Uterus (tissue), 2 donors: ENCODE measurements at regions not wholly inside any gene's neighbourhood (a gene's known extent, or its start where the extent isn't known, plus 50 kb on each side); places are given as distances from the start of the nearest gene placed in this dataset.

Experiments
- POLR2A ChIP-seq, 2 donors: fragments of 450-650 bp; IDR thresholded peaks; one replicate each; pipeline ENCODE4 v1.6.1; 2016; ENCODE audit warnings: antibody characterized with exemption in 2 of 2, mild to moderate bottlenecking in 1 of 2, moderate library complexity in 1 of 2
- TF ChIP-seq, protein P1 (sequence below), 4 experiments: fragments of 200-600 bp in 2 of 4; fragments of 450-650 bp in 2 of 4; sonication (generic) in 2 of 4; IDR thresholded peaks; one replicate each; pipeline ENCODE4 v1.5.1; 2016 to 2019; ENCODE audit warnings: antibody characterized with exemption in 4 of 4, mild to moderate bottlenecking in 2 of 4, moderate library complexity in 1 of 4

- TF ChIP-seq, protein P1, sequence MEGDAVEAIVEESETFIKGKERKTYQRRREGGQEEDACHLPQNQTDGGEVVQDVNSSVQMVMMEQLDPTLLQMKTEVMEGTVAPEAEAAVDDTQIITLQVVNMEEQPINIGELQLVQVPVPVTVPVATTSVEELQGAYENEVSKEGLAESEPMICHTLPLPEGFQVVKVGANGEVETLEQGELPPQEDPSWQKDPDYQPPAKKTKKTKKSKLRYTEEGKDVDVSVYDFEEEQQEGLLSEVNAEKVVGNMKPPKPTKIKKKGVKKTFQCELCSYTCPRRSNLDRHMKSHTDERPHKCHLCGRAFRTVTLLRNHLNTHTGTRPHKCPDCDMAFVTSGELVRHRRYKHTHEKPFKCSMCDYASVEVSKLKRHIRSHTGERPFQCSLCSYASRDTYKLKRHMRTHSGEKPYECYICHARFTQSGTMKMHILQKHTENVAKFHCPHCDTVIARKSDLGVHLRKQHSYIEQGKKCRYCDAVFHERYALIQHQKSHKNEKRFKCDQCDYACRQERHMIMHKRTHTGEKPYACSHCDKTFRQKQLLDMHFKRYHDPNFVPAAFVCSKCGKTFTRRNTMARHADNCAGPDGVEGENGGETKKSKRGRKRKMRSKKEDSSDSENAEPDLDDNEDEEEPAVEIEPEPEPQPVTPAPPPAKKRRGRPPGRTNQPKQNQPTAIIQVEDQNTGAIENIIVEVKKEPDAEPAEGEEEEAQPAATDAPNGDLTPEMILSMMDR (IDR thresholded peaks at IDR 0.05) = no peak
- no peak for TF ChIP-seq POLR2A (IDR thresholded peaks at IDR 0.05)
These were observed 698.0 kb upstream of the WWC1 start for GRCh38 chr5:167593329-167594060.
